ENCODE measurements at regions not wholly inside any gene's neighbourhood (a gene's known extent, or its start where the extent isn't known, plus 50 kb on each side); places are given as distances from the start of the nearest gene placed in this dataset.

GRCh38 chr3:168613151-168613550, 517.4 kb upstream of the GOLIM4 start:
- DNase-seq, result no peak
- peaks cover 15% of the 10 kb centered on the region for H3K4me1 ChIP-seq (ENCODE audit: low read length)
- no peak overlapping the region for H3K27ac ChIP-seq (ENCODE audit: low read length)
- no peak for TF ChIP-seq EZH2phosphoT487 (IDR thresholded peaks at IDR 0.05; ENCODE audit: low read length)
- TF ChIP-seq EZH2 (optimal IDR thresholded peaks at IDR 0.05; ENCODE audit: low read depth, low read length), result no peak
- TF ChIP-seq CTCF (IDR thresholded peaks at IDR 0.05; ENCODE audit: low read length), result no peak
- no peak overlapping the region for H3K4me2 ChIP-seq (ENCODE audit: low read depth, low read length)
- H4K20me1 ChIP-seq (ENCODE audit: insufficient read depth, low read length), result no peaks in the 10 kb centered on the region
- H3K9me2 ChIP-seq (replicated peaks; ENCODE audit: insufficient read depth, low read length), result no peaks in the 10 kb centered on the region
- no peaks in the 10 kb centered on the region for H3F3A ChIP-seq (ENCODE audit: insufficient read depth, low read length)
- H3K27me3 ChIP-seq (replicated peaks; ENCODE audit: insufficient read depth, low read length), result no peaks in the 10 kb centered on the region
- no peak overlapping the region for H3K9ac ChIP-seq (ENCODE audit: low read length)
- H2AFZ ChIP-seq (ENCODE audit: low read length), result no peak overlapping the region
- H3K79me2 ChIP-seq (ENCODE audit: low read length), result no peaks in the 10 kb centered on the region
- H3K9me3 ChIP-seq (replicated peaks; ENCODE audit: insufficient read depth, low read length), result no peaks in the 10 kb centered on the region
- no peak overlapping the region for H3K4me3 ChIP-seq (ENCODE audit: low read length)
- no peaks in the 10 kb centered on the region for H3K36me3 ChIP-seq (replicated peaks; ENCODE audit: insufficient read depth, low read length)

- no peaks in the 10 kb centered on the region for H3F3A ChIP-seq (ENCODE audit: insufficient read depth, low read length)
- H2AFZ ChIP-seq (ENCODE audit: low read length), result no peak overlapping the region
- no peak for TF ChIP-seq EZH2 (optimal IDR thresholded peaks at IDR 0.05; ENCODE audit: low read depth, low read length)
- no peak for TF ChIP-seq CTCF (IDR thresholded peaks at IDR 0.05; ENCODE audit: low read length)
- no peak for TF ChIP-seq EZH2phosphoT487 (IDR thresholded peaks at IDR 0.05; ENCODE audit: low read length)
- no peak overlapping the region for H3K4me2 ChIP-seq (ENCODE audit: low read depth, low read length)
- no peak overlapping the region for H3K9ac ChIP-seq (ENCODE audit: low read length)
- no peaks in the 10 kb centered on the region for H3K9me3 ChIP-seq (replicated peaks; ENCODE audit: insufficient read depth, low read length)
- no peaks in the 10 kb centered on the region for H3K27me3 ChIP-seq (replicated peaks; ENCODE audit: insufficient read depth, low read length)
- no peak for DNase-seq
- no peaks in the 10 kb centered on the region for H3K9me2 ChIP-seq (replicated peaks; ENCODE audit: insufficient read depth, low read length)
- H3K27ac ChIP-seq (ENCODE audit: low read length), result no peak overlapping the region
- no peaks in the 10 kb centered on the region for H3K36me3 ChIP-seq (replicated peaks; ENCODE audit: insufficient read depth, low read length)
- no peaks in the 10 kb centered on the region for H4K20me1 ChIP-seq (ENCODE audit: insufficient read depth, low read length)
- H3K4me1 ChIP-seq (ENCODE audit: low read length), result peaks cover 10% of the 10 kb centered on the region
- no peaks in the 10 kb centered on the region for H3K79me2 ChIP-seq (ENCODE audit: low read length)
- no peak overlapping the region for H3K4me3 ChIP-seq (ENCODE audit: low read length)
Measured at GRCh38 chr3:168612671-168613070, 516.9 kb upstream of the GOLIM4 start.

- Histone ChIP-seq H3K27me3 (replicated peaks; ENCODE audit: insufficient read depth, low read length) (no peaks in the 10 kb centered on the region), H3K4me3 (ENCODE audit: low read length) (no peak overlapping the region), H3K79me2 (ENCODE audit: low read length) (no peaks in the 10 kb centered on the region), H4K20me1 (ENCODE audit: insufficient read depth, low read length) (no peaks in the 10 kb centered on the region), H3K9me3 (replicated peaks; ENCODE audit: insufficient read depth, low read length) (no peaks in the 10 kb centered on the region), H3K4me1 (ENCODE audit: low read length) (peaks cover 1% of the 10 kb centered on the region; the same call in 1 of the 2 replicates), H3K27ac (ENCODE audit: low read length) (no peak overlapping the region), H3K36me3 (replicated peaks; ENCODE audit: insufficient read depth, low read length) (no peaks in the 10 kb centered on the region), H3K9me2 (replicated peaks; ENCODE audit: insufficient read depth, low read length) (no peaks in the 10 kb centered on the region), H2AFZ (ENCODE audit: low read length) (no peak overlapping the region), H3K4me2 (ENCODE audit: low read depth, low read length) (no peak overlapping the region), H3K9ac (ENCODE audit: low read length) (no peak overlapping the region), H3F3A (ENCODE audit: insufficient read depth, low read length) (no peaks in the 10 kb centered on the region)
- no peak for DNase-seq
- TF ChIP-seq EZH2phosphoT487 (IDR thresholded peaks at IDR 0.05; ENCODE audit: low read length) (no peak), CTCF (IDR thresholded peaks at IDR 0.05; ENCODE audit: low read length) (no peak), EZH2 (optimal IDR thresholded peaks at IDR 0.05; ENCODE audit: low read depth, low read length) (no peak)
Measured at GRCh38 chr3:168611826-168612225, 516.1 kb upstream of the GOLIM4 start.

All from MM.1S (cell line).